GM12864 (cell line): ENCODE measurements at regions not wholly inside any gene's neighbourhood (a gene's known extent, or its start where the extent isn't known, plus 50 kb on each side); places are given as distances from the start of the nearest gene placed in this dataset.

Experiments
- DNase-seq: peaks from one replicate; pipeline ENCODE4 v3.0.0-alpha.2; 2011; ENCODE audit warnings: low read depth
- H3K4me3 ChIP-seq: 2 replicates; pipeline ENCODE4 v1.5.1; 2011; ENCODE audit warnings: mild to moderate bottlenecking, low read depth, low read length, control low read depth
- TF ChIP-seq, protein P1 (sequence below): IDR thresholded peaks from 2 replicates; pipeline ENCODE4 v1.5.1; 2011; ENCODE audit warnings: low read depth, mild to moderate bottlenecking, moderate library complexity, low read length, control low read depth, inconsistent platforms; ENCODE audit errors: missing control alignments

DNA sequence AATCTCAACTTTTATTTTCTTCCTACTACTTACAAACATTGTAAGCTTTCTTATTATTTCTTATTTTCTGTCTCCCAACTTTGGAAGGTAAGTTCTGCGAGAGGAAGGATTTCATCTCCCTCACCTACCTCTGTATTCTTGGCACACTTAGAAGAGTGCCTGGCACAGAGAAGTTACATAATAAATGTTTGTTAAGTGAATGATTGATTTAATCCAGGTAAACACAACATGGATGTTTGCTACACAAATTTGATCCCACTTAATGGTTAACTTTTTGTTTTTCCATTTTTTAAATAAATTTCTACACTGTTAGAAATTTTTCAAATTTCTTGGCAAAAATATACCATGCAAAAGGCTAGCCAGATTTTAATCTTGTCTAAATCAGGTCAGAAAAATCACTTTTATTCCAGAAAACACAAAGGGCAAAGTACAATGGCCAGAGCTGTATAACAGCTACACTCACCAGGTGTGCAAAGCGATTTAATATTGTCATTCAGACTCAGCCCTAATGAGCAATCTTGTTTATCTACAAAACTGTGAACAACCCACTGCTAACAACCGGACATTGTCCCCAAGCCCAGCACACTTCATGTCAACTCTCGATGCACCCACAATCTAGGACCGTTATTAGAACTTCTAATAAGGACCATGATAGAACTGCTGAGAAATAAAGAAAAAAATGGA, 222.1 kb upstream of the EEA1 start:
- no peak for DNase-seq
- TF ChIP-seq, protein P1, sequence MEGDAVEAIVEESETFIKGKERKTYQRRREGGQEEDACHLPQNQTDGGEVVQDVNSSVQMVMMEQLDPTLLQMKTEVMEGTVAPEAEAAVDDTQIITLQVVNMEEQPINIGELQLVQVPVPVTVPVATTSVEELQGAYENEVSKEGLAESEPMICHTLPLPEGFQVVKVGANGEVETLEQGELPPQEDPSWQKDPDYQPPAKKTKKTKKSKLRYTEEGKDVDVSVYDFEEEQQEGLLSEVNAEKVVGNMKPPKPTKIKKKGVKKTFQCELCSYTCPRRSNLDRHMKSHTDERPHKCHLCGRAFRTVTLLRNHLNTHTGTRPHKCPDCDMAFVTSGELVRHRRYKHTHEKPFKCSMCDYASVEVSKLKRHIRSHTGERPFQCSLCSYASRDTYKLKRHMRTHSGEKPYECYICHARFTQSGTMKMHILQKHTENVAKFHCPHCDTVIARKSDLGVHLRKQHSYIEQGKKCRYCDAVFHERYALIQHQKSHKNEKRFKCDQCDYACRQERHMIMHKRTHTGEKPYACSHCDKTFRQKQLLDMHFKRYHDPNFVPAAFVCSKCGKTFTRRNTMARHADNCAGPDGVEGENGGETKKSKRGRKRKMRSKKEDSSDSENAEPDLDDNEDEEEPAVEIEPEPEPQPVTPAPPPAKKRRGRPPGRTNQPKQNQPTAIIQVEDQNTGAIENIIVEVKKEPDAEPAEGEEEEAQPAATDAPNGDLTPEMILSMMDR: no peak

DNA sequence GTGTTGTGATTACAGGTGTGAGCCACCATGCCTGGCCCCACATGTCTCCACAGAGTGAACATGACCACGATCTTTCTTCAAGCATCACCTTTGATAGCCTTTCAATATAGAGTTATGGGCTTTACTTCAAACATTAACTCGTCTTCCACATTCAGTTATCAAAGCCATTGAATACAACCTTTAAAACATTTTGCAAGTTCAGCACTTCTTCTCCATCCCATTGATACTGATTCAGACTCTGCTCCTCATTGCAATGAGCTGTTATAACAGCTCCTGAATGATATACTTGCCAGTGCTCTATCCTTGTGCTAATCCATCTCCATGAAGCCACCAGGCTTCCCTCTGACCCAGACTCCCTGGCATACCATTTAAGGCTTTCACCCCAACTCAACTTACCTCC, 223.5 kb upstream of the EEA1 start:
- TF ChIP-seq, protein P1: no peak
- no peak for DNase-seq

More for the DNA sequence above, 222.1 kb upstream of the EEA1 start:
- H3K4me3 ChIP-seq: no peak overlapping the region

DNA sequence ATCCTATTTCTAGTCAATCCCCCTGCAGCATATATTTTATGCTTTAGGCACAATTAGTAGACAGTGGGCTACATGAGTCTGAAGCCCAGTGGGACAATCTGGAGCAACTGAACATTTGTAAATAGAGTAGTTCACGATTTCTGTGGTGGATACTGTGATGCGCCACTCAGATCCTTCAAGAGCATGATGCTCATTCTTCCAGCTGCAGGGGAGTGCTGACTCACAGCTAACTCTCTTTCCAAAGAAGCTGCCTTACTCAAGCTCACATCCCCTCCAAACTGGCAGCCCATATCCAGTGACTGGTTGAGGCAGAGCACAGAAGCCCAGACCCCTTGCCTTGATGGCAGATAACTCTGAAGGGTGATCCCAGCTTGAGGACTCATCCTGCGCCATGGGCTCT, 224.2 kb upstream of the EEA1 start:
- TF ChIP-seq, protein P1: no peak
- DNase-seq: no peak
- no peak overlapping the region for H3K4me3 ChIP-seq

More for the DNA sequence above, 223.5 kb upstream of the EEA1 start:
- no peak overlapping the region for H3K4me3 ChIP-seq

DNA sequence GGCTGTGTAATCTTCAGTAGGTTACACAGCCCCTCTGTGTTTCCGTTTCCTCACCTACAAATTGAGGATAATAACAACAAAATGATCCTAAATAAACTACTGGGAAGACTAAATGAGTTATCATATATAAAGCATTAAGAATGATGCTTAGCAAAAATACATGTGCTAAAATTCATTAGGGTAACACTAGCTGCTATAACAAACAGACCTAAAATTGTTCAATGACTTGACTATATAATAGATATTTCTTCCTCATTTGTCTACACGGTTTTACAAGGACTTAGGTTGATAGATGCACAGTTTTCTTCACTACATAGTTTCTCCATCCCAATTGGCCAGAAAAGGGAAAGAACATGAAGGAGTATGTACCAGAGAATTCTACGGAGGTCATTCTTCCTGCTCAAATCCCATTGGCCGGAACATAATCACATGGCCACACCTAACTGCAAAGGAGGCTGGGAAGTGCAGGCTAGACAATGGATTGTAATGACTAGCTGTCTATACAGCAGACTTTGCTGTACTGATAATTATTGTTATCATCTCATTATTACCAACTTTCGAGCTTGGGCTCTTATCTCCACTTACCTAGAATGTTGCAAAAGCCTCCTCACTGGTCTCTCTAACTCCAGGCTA, 223.5 kb upstream of the NUDT4 start:
- no peak overlapping the region for H3K4me3 ChIP-seq
- DNase-seq: no peak
- TF ChIP-seq, protein P1: no peak

DNA sequence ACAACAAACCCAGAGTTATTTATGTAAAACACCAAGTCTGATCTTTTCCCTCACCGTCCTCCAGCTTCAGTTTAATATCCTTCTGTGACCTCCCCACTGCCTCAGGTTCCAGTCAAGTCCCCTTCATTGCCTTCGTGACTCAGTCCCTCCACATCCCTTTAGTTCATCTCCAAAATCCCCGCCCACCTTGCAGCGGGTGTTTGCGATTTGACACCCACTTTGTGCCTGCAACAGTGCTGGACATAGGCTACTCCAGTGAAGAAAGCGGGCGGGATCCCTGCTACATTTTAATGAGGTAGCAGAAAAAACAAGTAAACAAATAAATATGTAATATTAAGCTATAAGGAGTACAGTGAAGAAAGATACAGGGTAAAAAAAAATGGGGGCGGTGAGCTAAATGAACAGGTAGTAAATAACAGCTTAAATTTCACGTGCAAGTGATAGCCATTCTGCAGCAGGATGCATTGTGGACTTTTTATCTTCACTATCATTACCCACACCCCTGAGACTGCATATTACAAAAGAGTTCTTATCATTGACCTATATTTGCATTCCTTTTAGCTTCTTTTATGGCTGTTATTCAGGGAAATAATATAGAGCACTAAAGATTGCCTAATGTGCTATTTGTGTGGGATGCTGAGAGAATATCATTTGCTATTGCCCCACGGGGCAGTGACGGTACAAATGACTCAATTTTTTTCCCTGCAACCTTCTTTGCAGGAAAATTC, 222.8 kb upstream of the NUDT4 start:
- DNase-seq: no peak

DNA sequence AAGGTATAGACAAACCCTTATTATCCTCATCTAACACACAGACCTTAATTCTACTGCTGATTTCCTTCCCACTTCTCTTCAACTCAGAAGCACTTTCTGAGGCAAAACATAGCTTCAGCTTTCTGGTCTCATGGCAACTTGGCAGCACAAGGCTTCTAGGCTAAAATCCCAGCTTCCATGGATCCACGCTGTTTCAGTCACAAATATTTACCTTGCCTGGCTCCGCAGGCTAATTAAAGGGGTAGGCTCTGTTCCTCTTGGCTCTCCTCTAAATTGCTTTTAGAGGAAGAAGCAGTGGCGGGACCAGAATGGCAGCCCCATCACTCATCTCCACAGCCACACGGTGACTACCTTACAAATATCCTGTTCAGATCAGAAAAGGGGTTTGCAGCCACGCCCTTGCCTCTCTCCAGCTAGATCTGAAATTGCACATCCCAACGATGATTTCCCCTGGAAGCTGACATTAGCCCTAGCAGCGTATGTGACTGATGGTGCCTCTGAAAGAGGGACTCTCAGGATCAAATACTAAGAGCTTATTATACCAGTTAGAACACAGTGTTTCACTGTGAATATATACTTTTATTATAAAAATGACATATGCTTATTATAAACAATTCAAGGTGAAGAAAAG, 221.5 kb upstream of the NUDT4 start:
- no peak overlapping the region for H3K4me3 ChIP-seq
- TF ChIP-seq, protein P1: no peak
- no peak for DNase-seq

More for the DNA sequence above, 222.8 kb upstream of the NUDT4 start:
- TF ChIP-seq, protein P1: no peak
- H3K4me3 ChIP-seq: no peak overlapping the region
